CD14-positive monocyte (primary cell): ENCODE measurements at regions not wholly inside any gene's neighbourhood (a gene's known extent, or its start where the extent isn't known, plus 50 kb on each side); places are given as distances from the start of the nearest gene placed in this dataset.
"Not testable (repeated sequence)": the region's sequence is repeated elsewhere in the genome, so short reads cannot be mapped to it uniquely, and the experiment has no call there.

Source experiments
- DNase-seq, 3 donors: peaks; one replicate each; pipeline ENCODE4 v3.0.0-alpha.2; 2011 to 2022
- H2AFZ ChIP-seq: 2 replicates; pipeline ENCODE4 v1.6.0; 2012; ENCODE audit warnings: mild to moderate bottlenecking, low read depth, low read length, inconsistent platforms; ENCODE audit not compliant: insufficient read depth, poor library complexity, severe bottlenecking
- H3K27ac ChIP-seq, 2 donors: 1 replicate in 1 of 2; 2 replicates in 1 of 2; pipeline ENCODE4 v1.5.1; 2012 to 2013; ENCODE audit warnings: low read length in 2 of 2, control low read depth in 1 of 2, inconsistent platforms in 1 of 2, low read depth in 1 of 2, mild to moderate bottlenecking in 1 of 2
- H3K27me3 ChIP-seq, 2 donors: one replicate each; pipeline versions ENCODE4 v1.6.0 to v1.6.1; 2011 to 2013; ENCODE audit warnings: low read length in 2 of 2; ENCODE audit not compliant: control insufficient read depth in 2 of 2, insufficient read depth in 2 of 2
- H3K36me3 ChIP-seq, 2 donors: replicated peaks in 1 of 2; 1 replicate in 1 of 2; 2 replicates in 1 of 2; pipeline versions ENCODE4 v1.5.1 to v1.6.1; 2012 to 2013; ENCODE audit warnings: low read length in 2 of 2, control low read depth in 1 of 2, inconsistent platforms in 1 of 2, mild to moderate bottlenecking in 1 of 2; ENCODE audit not compliant: insufficient read depth in 2 of 2, control insufficient read depth in 1 of 2
- H3K4me1 ChIP-seq, 2 donors: 1 replicate in 1 of 2; 2 replicates in 1 of 2; pipeline versions ENCODE4 v1.5.1 to v1.6.1; 2012 to 2013; ENCODE audit warnings: low read length in 2 of 2, control low read depth in 1 of 2, inconsistent platforms in 1 of 2, mild to moderate bottlenecking in 1 of 2, moderate library complexity in 1 of 2; ENCODE audit not compliant: insufficient read depth in 2 of 2, control insufficient read depth in 1 of 2
- H3K4me2 ChIP-seq: replicated peaks from 2 replicates; pipeline ENCODE3; 2012; ENCODE audit warnings: low read length, moderate library complexity, mild to moderate bottlenecking; ENCODE audit not compliant: poor library complexity, severe bottlenecking; ENCODE audit errors: extremely low read depth
- H3K4me3 ChIP-seq, 3 experiments: fragments of 200-600 bp in 1 of 3; sonication (generic) in 1 of 3; replicated peaks in 1 of 3; 1 replicate in 2 of 3; 2 replicates in 1 of 3; pipeline ENCODE4 v1.5.1; 2011 to 2013; ENCODE audit warnings: low read length in 3 of 3, mild to moderate bottlenecking in 3 of 3, control low read depth in 2 of 3, low read depth in 2 of 3, inconsistent platforms in 1 of 3, moderate library complexity in 1 of 3
- H3K79me2 ChIP-seq: 2 replicates; pipeline ENCODE4 v1.6.0; 2012; ENCODE audit warnings: mild to moderate bottlenecking, control low read depth, inconsistent platforms, low read length, moderate library complexity; ENCODE audit not compliant: insufficient read depth
- H3K9ac ChIP-seq: 2 replicates; pipeline ENCODE4 v1.6.0; 2017; ENCODE audit warnings: low read length, mild to moderate bottlenecking; ENCODE audit not compliant: insufficient read depth, poor library complexity, severe bottlenecking
- H3K9me3 ChIP-seq, 2 donors: replicated peaks in 1 of 2; 1 replicate in 1 of 2; 2 replicates in 1 of 2; pipeline versions ENCODE4 v1.5.1 to v1.6.1; 2012 to 2013; ENCODE audit warnings: low read length in 2 of 2, control low read depth in 1 of 2; ENCODE audit not compliant: control insufficient read depth in 1 of 2, insufficient read depth in 1 of 2
- H4K20me1 ChIP-seq: 2 replicates; pipeline ENCODE4 v1.6.0; 2012; ENCODE audit warnings: mild to moderate bottlenecking, low read length, control low read depth, moderate library complexity; ENCODE audit not compliant: insufficient read depth
- H3K27ac Mint-ChIP-seq, 7 donors: one replicate each; pipeline ENCODE4 v1.8.0; 2020; ENCODE audit warnings: mild to moderate bottlenecking in 7 of 7, mixed read lengths in 7 of 7, moderate library complexity in 6 of 7, inconsistent platforms in 2 of 7
- H3K27me3 Mint-ChIP-seq, 3 donors: one replicate each; pipeline ENCODE4 v1.8.0; 2021 to 2022; ENCODE audit warnings: low read depth in 3 of 3, mild to moderate bottlenecking in 3 of 3, mixed read lengths in 3 of 3, moderate library complexity in 3 of 3, inconsistent platforms in 1 of 3
- H3K36me3 Mint-ChIP-seq, 2 donors: one replicate each; pipeline ENCODE4 v1.8.0; 2020; ENCODE audit warnings: mixed read lengths in 2 of 2, inconsistent platforms in 1 of 2, mild to moderate bottlenecking in 1 of 2
- H3K4me1 Mint-ChIP-seq: one replicate; pipeline ENCODE4 v1.8.0; 2020; ENCODE audit warnings: mild to moderate bottlenecking, mixed read lengths
- H3K4me3 Mint-ChIP-seq, 2 donors: one replicate each; pipeline ENCODE4 v1.8.0; 2020; ENCODE audit warnings: mild to moderate bottlenecking in 2 of 2, mixed read lengths in 2 of 2, moderate library complexity in 1 of 2
- H3K9me3 Mint-ChIP-seq, 7 donors: one replicate each; pipeline ENCODE4 v1.8.0; 2020 to 2022; ENCODE audit warnings: mixed read lengths in 7 of 7, mild to moderate bottlenecking in 6 of 7, moderate library complexity in 6 of 7, inconsistent platforms in 2 of 7
- WGBS: methylation state at CpG from one replicate; pipeline ENCODE4 v1.1.5; 2013; ENCODE audit warnings: missing lambda C conversion rate; ENCODE audit not compliant: insufficient coverage; 5-methylcytosine and 5-hydroxymethylcytosine counted together
- intact Hi-C, 2 donors: fragments of 100-400 bp; cut with micrococcal nuclease; formaldehyde crosslinking; loops; one replicate each; pipeline versions ENCODE4 v1.15.0 to v1.15.1; 2023

GRCh38 chr10:133785846-133786602 is 159.4 kb upstream of the FRG2B start:
- H3K9me3 Mint-ChIP-seq, H3K27ac ChIP-seq, H4K20me1 ChIP-seq, intact Hi-C loops, H3K4me3 Mint-ChIP-seq, H3K36me3 Mint-ChIP-seq, H3K79me2 ChIP-seq, H3K36me3 ChIP-seq, H2AFZ ChIP-seq, H3K4me1 Mint-ChIP-seq, DNase-seq, H3K27ac Mint-ChIP-seq, H3K4me2 ChIP-seq, H3K4me1 ChIP-seq, H3K27me3 Mint-ChIP-seq, H3K27me3 ChIP-seq, H3K4me3 ChIP-seq, H3K9me3 ChIP-seq, H3K9ac ChIP-seq: not testable (repeated sequence)
- 100% methylated on average over 1 of the region's 85 CpGs for WGBS

- H3K9me3 ChIP-seq, H3K79me2 ChIP-seq, H3K27ac ChIP-seq, H3K4me3 ChIP-seq, H3K27me3 Mint-ChIP-seq, H3K36me3 ChIP-seq, H3K4me1 ChIP-seq, DNase-seq, H3K4me2 ChIP-seq, H3K4me1 Mint-ChIP-seq, H2AFZ ChIP-seq, intact Hi-C loops, H3K9me3 Mint-ChIP-seq, H3K36me3 Mint-ChIP-seq, H3K27ac Mint-ChIP-seq, H4K20me1 ChIP-seq, H3K27me3 ChIP-seq, H3K9ac ChIP-seq, H3K4me3 Mint-ChIP-seq: not testable (repeated sequence)
- no CpG with 5 or more reads among the region's 5 CpGs for WGBS
These were observed 158.6 kb upstream of the FRG2B start for GRCh38 chr10:133785178-133785577.

- H3K4me1 Mint-ChIP-seq, H3K4me1 ChIP-seq, H3K27me3 ChIP-seq, DNase-seq, H3K4me3 ChIP-seq, intact Hi-C loops, H4K20me1 ChIP-seq, H3K4me2 ChIP-seq, H3K27me3 Mint-ChIP-seq, H3K9me3 ChIP-seq, H3K79me2 ChIP-seq, H3K27ac ChIP-seq, H3K36me3 Mint-ChIP-seq, H3K9ac ChIP-seq, H3K27ac Mint-ChIP-seq, H3K4me3 Mint-ChIP-seq, H3K36me3 ChIP-seq, H2AFZ ChIP-seq: not testable (repeated sequence)
- H3K9me3 Mint-ChIP-seq, result peaks cover 0 to 12% (median 4%) of the 10 kb centered on the region in 7 donors
- WGBS, result no CpG with 5 or more reads among the region's 1 CpG
These were observed 138.7 kb upstream of the FRG2B start for GRCh38 chr10:133765308-133765707.

GRCh38 chr10:133764823-133765209 is 138.2 kb upstream of the FRG2B start:
- H3K4me3 Mint-ChIP-seq, H3K36me3 Mint-ChIP-seq, H3K4me2 ChIP-seq, H3K4me1 Mint-ChIP-seq, H3K27me3 ChIP-seq, DNase-seq, H4K20me1 ChIP-seq, H3K4me3 ChIP-seq, H3K9me3 ChIP-seq, H2AFZ ChIP-seq, H3K27ac Mint-ChIP-seq, H3K9ac ChIP-seq, H3K27me3 Mint-ChIP-seq, H3K27ac ChIP-seq, H3K4me1 ChIP-seq, H3K79me2 ChIP-seq, H3K36me3 ChIP-seq, intact Hi-C loops: not testable (repeated sequence)
- peaks cover 0 to 12% (median 4%) of the 10 kb centered on the region in 7 donors for H3K9me3 Mint-ChIP-seq
- no CpG with 5 or more reads among the region's 2 CpGs for WGBS
